ENCODE measurements at regions not wholly inside any gene's neighbourhood (a gene's known extent, or its start where the extent isn't known, plus 50 kb on each side); places are given as distances from the start of the nearest gene placed in this dataset.

DNA sequence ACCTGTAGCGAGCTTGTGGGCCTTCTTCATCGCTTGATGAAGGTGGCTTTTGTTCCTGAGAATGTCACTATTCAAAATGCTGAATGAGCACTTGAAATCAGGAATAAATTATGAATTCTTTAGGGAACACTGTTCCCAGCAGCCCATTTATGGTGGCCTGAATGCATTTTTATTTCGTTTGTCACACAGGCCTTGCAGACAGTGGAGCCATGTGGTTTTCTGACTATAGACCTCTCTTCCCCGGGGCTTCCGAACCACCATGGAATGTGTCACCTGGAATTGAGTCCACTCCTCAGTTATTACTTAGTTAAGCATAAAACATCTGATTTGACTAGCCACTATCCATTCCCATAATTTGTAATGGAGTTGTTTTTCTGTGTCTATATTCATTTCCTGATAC lies 396.9 kb downstream of the IRS2 start:
- ATAC-seq, result no peak
- H3K36me3 ChIP-seq (ENCODE audit: control insufficient read depth in 2 of 2, insufficient read depth in 2 of 2, low read length in 1 of 2), result no peaks in the 10 kb centered on the region
- in situ Hi-C loops (cut with MboI) (no loop called here), intact Hi-C loops (cut with micrococcal nuclease; ENCODE audit: unreplicated experiment) (no loop called here)
- no peak for DNase-seq (ENCODE audit: low read depth, low spot score)
- H3K27ac ChIP-seq (ENCODE audit: control insufficient read depth, insufficient read depth), result no peak overlapping the region
- H3K9me3 ChIP-seq (replicated peaks; ENCODE audit: control insufficient read depth, insufficient read depth, low read length), result no peaks in the 10 kb centered on the region
- ChIA-PET RAD21 (ENCODE audit: unreplicated experiment) (no interaction called here), CTCF (no interaction called here), POLR2A (no interaction called here), SMC1A (ENCODE audit: uncharacterized antibody, unreplicated experiment) (no interaction called here)
- H3K4me1 ChIP-seq (ENCODE audit: control insufficient read depth, insufficient read depth, low read length), result no peaks in the 10 kb centered on the region
- H2AFZ ChIP-seq (ENCODE audit: control insufficient read depth, low read depth, low read length), result no peak overlapping the region
- no peak overlapping the region for H3K4me2 ChIP-seq (ENCODE audit: control insufficient read depth, insufficient read depth)
- no peaks in the 10 kb centered on the region for H4K20me1 ChIP-seq (ENCODE audit: control insufficient read depth, insufficient read depth)
- no peak overlapping the region for H3K9ac ChIP-seq (ENCODE audit: control insufficient read depth, insufficient read depth, low read length)
- H3K27me3 ChIP-seq (replicated peaks in 1 of 2; ENCODE audit: control insufficient read depth in 2 of 2, insufficient read depth in 2 of 2, low read length in 1 of 2), result no peaks in the 10 kb centered on the region
- 6% methylated on average over 5 of the region's 5 CpGs for WGBS (ENCODE audit: insufficient coverage, insufficient replicate concordance, low lambda C conversion rate, missing lambda C conversion rate)
- no peak for TF ChIP-seq BRCA1 (IDR thresholded peaks at IDR 0.05; ENCODE audit: low read depth, low read length)
- no peak for TF ChIP-seq ZNF207 (IDR thresholded peaks at IDR 0.05; ENCODE audit: borderline replicate concordance)
- TF ChIP-seq POLR2A (IDR thresholded peaks at IDR 0.05; ENCODE audit: low read depth, low read length), result no peak
- no peak for TF ChIP-seq MEF2B (IDR thresholded peaks at IDR 0.05; ENCODE audit: partially characterized antibody, poor library complexity, severe bottlenecking)
- no peak for TF ChIP-seq BMI1 (IDR thresholded peaks at IDR 0.05; ENCODE audit: borderline replicate concordance)
- no peak for TF ChIP-seq EGR1 (IDR thresholded peaks at IDR 0.05; ENCODE audit: borderline replicate concordance in 1 of 2, low read depth in 2 of 2, low read length in 2 of 2)
- TF ChIP-seq, protein P1, sequence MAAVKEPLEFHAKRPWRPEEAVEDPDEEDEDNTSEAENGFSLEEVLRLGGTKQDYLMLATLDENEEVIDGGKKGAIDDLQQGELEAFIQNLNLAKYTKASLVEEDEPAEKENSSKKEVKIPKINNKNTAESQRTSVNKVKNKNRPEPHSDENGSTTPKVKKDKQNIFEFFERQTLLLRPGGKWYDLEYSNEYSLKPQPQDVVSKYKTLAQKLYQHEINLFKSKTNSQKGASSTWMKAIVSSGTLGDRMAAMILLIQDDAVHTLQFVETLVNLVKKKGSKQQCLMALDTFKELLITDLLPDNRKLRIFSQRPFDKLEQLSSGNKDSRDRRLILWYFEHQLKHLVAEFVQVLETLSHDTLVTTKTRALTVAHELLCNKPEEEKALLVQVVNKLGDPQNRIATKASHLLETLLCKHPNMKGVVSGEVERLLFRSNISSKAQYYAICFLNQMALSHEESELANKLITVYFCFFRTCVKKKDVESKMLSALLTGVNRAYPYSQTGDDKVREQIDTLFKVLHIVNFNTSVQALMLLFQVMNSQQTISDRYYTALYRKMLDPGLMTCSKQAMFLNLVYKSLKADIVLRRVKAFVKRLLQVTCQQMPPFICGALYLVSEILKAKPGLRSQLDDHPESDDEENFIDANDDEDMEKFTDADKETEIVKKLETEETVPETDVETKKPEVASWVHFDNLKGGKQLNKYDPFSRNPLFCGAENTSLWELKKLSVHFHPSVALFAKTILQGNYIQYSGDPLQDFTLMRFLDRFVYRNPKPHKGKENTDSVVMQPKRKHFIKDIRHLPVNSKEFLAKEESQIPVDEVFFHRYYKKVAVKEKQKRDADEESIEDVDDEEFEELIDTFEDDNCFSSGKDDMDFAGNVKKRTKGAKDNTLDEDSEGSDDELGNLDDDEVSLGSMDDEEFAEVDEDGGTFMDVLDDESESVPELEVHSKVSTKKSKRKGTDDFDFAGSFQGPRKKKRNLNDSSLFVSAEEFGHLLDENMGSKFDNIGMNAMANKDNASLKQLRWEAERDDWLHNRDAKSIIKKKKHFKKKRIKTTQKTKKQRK (IDR thresholded peaks at IDR 0.05; ENCODE audit: low read depth, low read length), result no peak
- TF ChIP-seq EP300 (IDR thresholded peaks at IDR 0.05; ENCODE audit: borderline replicate concordance in 1 of 2, control insufficient read depth in 1 of 2, low read depth in 2 of 2, low read length in 2 of 2), result no peak
- no peak for TF ChIP-seq BHLHE40 (IDR thresholded peaks at IDR 0.05; ENCODE audit: borderline replicate concordance in 1 of 2, low read depth in 2 of 2, low read length in 1 of 2)
- FAIRE-seq, result no peak
- H3K79me2 ChIP-seq (ENCODE audit: control insufficient read depth, insufficient read depth, low read length), result no peaks in the 10 kb centered on the region
- BruUV-seq (replicated peaks), result no TSS peak
- H3K4me3 ChIP-seq, result no peak overlapping the region

Measured in GM12878 (cell line).